Right lobe of liver (tissue), 4 donors: ENCODE measurements at regions not wholly inside any gene's neighbourhood (a gene's known extent, or its start where the extent isn't known, plus 50 kb on each side); places are given as distances from the start of the nearest gene placed in this dataset.

ENCODE experiments used
- POLR2A ChIP-seq: fragments of 450-650 bp; IDR thresholded peaks from one replicate; pipeline ENCODE4 v1.6.1; 2017; ENCODE audit warnings: antibody characterized with exemption, mild to moderate bottlenecking
- TF ChIP-seq, protein P1 (sequence below), 4 donors: fragments of 200-600 bp in 3 of 4; fragments of 450-650 bp in 1 of 4; IDR thresholded peaks; one replicate each; pipeline versions ENCODE4 v1.5.1 to v1.8.0; 2016 to 2022; ENCODE audit warnings: antibody characterized with exemption in 4 of 4, mild to moderate bottlenecking in 2 of 4
- donor health status: DM: no; HTN: no; CAD: no.
- donor health status: DM: no; HTN: no; CAD: no.
- donor health status: DM: no; HTN: yes; CAD: no.

- TF ChIP-seq, protein P1, sequence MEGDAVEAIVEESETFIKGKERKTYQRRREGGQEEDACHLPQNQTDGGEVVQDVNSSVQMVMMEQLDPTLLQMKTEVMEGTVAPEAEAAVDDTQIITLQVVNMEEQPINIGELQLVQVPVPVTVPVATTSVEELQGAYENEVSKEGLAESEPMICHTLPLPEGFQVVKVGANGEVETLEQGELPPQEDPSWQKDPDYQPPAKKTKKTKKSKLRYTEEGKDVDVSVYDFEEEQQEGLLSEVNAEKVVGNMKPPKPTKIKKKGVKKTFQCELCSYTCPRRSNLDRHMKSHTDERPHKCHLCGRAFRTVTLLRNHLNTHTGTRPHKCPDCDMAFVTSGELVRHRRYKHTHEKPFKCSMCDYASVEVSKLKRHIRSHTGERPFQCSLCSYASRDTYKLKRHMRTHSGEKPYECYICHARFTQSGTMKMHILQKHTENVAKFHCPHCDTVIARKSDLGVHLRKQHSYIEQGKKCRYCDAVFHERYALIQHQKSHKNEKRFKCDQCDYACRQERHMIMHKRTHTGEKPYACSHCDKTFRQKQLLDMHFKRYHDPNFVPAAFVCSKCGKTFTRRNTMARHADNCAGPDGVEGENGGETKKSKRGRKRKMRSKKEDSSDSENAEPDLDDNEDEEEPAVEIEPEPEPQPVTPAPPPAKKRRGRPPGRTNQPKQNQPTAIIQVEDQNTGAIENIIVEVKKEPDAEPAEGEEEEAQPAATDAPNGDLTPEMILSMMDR (IDR thresholded peaks at IDR 0.05), result no peak
- TF ChIP-seq POLR2A, result no peak
Observed at GRCh38 chr5:122705851-122706250, 69.0 kb upstream of the SNX2 start.
